ENCODE measurements at regions not wholly inside any gene's neighbourhood (a gene's known extent, or its start where the extent isn't known, plus 50 kb on each side); places are given as distances from the start of the nearest gene placed in this dataset.

DNA sequence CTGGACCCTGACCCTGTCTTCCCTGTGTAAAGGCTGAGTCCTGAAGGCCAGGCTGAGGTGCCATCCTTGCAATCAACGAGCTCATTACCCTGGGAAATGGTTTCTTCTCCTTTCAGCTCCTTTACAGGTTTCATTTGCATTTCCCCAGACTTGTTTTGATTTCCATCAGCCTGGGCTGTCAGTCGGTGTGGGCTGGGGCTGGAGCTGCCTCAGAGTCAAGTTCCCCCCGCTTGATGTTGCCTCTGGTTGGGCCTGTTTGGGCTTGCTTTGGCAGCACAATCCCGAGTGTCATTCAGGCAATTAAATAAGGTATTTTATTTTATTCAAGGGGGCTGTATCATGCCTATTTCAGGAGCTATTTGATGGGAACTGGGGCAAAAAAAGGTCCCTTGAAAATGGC, 424.9 kb downstream of the INSC start:
- no peak overlapping the region for H3K4me3 ChIP-seq (ENCODE audit: low read depth, low read length)
- no peak for DNase-seq (ENCODE audit: low read depth)
- TF ChIP-seq, protein P1, sequence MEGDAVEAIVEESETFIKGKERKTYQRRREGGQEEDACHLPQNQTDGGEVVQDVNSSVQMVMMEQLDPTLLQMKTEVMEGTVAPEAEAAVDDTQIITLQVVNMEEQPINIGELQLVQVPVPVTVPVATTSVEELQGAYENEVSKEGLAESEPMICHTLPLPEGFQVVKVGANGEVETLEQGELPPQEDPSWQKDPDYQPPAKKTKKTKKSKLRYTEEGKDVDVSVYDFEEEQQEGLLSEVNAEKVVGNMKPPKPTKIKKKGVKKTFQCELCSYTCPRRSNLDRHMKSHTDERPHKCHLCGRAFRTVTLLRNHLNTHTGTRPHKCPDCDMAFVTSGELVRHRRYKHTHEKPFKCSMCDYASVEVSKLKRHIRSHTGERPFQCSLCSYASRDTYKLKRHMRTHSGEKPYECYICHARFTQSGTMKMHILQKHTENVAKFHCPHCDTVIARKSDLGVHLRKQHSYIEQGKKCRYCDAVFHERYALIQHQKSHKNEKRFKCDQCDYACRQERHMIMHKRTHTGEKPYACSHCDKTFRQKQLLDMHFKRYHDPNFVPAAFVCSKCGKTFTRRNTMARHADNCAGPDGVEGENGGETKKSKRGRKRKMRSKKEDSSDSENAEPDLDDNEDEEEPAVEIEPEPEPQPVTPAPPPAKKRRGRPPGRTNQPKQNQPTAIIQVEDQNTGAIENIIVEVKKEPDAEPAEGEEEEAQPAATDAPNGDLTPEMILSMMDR (IDR thresholded peaks at IDR 0.05; ENCODE audit: control insufficient read depth, extremely low read depth, insufficient read depth): no peak

DNA sequence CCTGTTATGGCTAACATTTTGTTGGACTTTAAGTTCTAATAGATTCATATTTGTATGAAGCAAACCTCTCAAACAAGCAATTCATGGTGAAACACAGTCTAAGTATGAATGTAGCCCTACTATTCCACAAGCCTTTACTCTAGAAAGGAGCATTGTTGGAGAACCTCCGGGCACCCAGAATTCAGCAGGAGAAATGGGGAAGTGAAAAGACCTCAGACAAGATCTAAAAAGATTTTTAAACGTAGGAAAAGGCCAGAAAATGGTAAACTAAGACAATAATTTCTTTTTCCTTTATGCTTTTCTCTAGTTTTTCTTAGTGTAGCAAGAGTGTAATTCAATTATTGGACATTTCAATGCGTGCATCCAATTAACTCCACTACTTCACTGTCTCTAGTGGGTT, 426.4 kb downstream of the INSC start:
- no peak overlapping the region for H3K4me3 ChIP-seq (ENCODE audit: low read depth, low read length)
- TF ChIP-seq, protein P1 (IDR thresholded peaks at IDR 0.05; ENCODE audit: control insufficient read depth, extremely low read depth, insufficient read depth): no peak
- DNase-seq (ENCODE audit: low read depth): no peak

DNA sequence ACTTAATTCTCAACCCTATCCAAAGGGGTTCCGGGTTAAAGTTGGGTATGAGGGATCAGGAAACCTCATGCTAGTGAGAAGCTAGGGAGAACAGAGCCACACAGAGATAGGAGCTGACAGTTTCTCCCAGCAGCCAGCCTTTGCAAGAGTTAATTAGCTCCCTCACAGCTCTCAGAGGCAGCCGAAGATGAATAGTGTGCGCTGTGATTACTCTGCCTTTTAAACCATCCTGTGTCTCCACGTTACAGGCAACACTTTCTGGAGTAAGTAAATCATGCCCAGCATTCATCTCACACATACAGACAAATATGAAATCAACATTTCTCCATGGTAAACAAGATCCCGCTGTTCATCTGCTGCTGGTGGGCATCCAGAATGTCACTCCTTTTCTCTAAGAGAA, 429.6 kb downstream of the INSC start:
- TF ChIP-seq, protein P1 (IDR thresholded peaks at IDR 0.05; ENCODE audit: control insufficient read depth, extremely low read depth, insufficient read depth): no peak
- H3K4me3 ChIP-seq (ENCODE audit: low read depth, low read length): no peak overlapping the region
- DNase-seq (ENCODE audit: low read depth): no peak

DNA sequence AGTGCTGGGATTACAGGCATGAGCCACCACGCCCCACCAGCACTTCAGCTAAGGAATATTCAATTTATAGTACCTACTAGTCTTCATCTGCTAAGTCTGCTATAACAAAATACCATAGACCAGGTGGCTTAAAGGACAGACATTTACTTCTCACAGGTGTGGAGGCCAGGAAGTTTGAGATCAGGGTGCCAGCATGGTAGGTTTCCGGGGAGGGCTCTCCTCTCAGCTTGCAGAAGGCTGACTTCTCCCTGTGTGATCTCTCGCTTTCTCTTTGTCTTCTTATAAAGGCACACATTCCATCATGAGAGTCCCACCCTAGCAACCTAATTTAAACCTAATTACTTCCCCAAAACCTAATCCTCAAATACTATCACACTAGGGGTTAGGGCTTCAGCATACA, 433.0 kb downstream of the INSC start:
- TF ChIP-seq, protein P1 (IDR thresholded peaks at IDR 0.05; ENCODE audit: control insufficient read depth, extremely low read depth, insufficient read depth): no peak

DNA sequence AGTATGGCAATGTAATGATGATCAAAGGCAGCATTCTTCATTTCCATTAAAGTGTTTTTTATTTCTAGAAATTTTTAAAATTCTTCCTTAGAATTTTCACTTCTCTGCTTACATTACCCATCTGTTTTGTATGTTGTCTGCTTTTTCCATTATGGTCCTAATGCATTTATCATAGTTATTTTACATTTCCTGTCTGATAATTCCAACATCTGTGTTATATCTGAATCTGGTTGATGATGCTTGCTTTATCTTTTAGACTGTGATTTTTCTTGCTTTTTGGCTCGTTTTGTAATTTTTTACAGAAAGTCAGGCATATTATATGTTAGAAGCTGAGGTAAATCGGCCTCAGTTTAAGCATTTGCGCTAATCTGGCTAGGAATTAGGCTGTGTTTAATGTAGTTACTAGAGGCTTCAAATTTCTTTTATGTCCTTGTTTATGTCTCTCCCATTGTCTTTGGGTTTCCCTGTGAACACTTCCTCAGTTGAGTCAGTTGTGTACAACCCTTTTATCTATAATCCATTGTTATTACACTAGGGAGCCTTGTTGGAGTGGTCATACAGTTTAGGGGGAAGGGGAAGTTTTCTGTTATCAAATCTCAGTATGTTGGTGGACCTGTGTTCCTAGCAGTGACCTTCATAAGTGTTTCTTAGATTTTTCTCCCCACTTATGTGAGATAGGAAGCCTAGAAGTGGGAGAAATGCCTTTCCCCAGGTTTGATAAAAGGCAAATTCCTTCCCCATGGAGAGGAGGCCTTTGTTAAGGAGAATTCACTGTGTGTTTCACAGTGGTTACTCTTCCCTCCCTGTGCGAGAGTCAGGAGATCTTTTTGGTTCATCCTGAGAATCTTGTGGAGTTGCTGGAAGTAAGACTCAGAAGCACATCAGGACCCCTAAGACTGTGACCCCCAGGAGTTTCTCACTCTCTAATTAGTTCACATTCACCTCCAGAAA, 437.5 kb downstream of the INSC start:
- H3K4me3 ChIP-seq (ENCODE audit: low read depth, low read length): no peak overlapping the region
- DNase-seq (ENCODE audit: low read depth): no peak
- TF ChIP-seq, protein P1 (IDR thresholded peaks at IDR 0.05; ENCODE audit: control insufficient read depth, extremely low read depth, insufficient read depth): no peak

More for the DNA sequence above, 433.0 kb downstream of the INSC start:
- H3K4me3 ChIP-seq (ENCODE audit: low read depth, low read length): no peak overlapping the region
- DNase-seq (ENCODE audit: low read depth): no peak

DNA sequence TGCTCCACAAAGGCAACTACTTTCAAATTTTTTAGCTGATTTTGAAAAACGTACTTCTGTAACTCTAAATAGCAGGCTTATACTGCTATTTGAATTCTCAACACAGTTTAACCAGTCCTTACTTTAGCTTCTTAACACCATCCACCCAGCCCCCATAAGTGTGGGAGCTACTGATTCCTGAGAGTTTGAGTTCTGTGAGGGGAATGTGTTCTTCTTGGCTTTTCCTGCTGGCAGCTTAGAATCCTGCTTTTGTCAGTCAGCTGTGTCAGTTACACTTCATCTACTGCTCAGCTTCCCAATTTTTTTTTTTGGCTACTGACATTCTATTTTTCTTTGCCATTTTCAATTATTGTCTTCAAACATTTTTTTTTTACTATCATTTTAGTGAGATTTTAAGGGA, 440.4 kb downstream of the INSC start:
- H3K4me3 ChIP-seq (ENCODE audit: low read depth, low read length): no peak overlapping the region
- TF ChIP-seq, protein P1 (IDR thresholded peaks at IDR 0.05; ENCODE audit: control insufficient read depth, extremely low read depth, insufficient read depth): no peak
- DNase-seq (ENCODE audit: low read depth): no peak
